HFF-Myc (cell line): ENCODE measurements at regions not wholly inside any gene's neighbourhood (a gene's known extent, or its start where the extent isn't known, plus 50 kb on each side); places are given as distances from the start of the nearest gene placed in this dataset.

Experiments used
- DNase-seq: peaks from one replicate; pipeline ENCODE4 v3.0.0-alpha.2; 2011; ENCODE audit warnings: low read depth; ENCODE audit errors: extremely low read depth
- H3K4me3 ChIP-seq: replicated peaks from 2 replicates; pipeline ENCODE4 v1.5.1; 2011; ENCODE audit warnings: low read depth, mild to moderate bottlenecking, control low read depth, low read length
- TF ChIP-seq, protein P1 (sequence below): IDR thresholded peaks from 2 replicates; pipeline ENCODE4 v1.5.1; 2012; ENCODE audit warnings: mild to moderate bottlenecking, low read depth, low read length, control low read depth; ENCODE audit errors: missing control alignments

DNA sequence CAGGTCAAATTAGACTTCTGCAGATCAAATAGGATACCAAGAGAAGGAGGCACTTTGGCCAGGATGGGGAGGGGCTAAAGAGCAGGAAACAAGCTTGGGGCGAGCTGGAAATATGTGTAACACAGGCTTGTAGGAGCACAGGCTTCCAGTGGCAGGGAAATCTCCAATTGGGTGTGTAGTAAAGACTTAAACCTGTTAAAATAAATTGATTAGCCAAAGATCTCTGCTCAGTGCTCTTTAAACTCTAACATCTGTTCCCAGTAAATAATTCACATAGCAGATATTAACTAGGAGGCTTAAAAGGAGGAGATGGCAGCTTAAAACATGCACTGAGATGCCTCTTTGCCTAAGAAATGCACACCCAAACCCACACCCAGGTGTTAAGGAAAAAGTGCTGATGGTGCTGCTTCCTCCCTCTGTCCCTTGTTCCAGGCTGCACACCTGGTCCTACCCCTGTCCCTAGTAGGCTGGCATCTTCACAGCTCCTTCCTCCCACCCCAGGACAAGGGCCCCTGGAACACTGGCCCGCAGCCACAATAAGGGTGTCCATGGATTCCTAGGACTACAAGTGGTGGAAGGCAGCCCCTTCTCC lies 93.5 kb upstream of the MLN start:
- TF ChIP-seq, protein P1, sequence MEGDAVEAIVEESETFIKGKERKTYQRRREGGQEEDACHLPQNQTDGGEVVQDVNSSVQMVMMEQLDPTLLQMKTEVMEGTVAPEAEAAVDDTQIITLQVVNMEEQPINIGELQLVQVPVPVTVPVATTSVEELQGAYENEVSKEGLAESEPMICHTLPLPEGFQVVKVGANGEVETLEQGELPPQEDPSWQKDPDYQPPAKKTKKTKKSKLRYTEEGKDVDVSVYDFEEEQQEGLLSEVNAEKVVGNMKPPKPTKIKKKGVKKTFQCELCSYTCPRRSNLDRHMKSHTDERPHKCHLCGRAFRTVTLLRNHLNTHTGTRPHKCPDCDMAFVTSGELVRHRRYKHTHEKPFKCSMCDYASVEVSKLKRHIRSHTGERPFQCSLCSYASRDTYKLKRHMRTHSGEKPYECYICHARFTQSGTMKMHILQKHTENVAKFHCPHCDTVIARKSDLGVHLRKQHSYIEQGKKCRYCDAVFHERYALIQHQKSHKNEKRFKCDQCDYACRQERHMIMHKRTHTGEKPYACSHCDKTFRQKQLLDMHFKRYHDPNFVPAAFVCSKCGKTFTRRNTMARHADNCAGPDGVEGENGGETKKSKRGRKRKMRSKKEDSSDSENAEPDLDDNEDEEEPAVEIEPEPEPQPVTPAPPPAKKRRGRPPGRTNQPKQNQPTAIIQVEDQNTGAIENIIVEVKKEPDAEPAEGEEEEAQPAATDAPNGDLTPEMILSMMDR = no peak
- no peak overlapping the region for H3K4me3 ChIP-seq
- DNase-seq = no peak

DNA sequence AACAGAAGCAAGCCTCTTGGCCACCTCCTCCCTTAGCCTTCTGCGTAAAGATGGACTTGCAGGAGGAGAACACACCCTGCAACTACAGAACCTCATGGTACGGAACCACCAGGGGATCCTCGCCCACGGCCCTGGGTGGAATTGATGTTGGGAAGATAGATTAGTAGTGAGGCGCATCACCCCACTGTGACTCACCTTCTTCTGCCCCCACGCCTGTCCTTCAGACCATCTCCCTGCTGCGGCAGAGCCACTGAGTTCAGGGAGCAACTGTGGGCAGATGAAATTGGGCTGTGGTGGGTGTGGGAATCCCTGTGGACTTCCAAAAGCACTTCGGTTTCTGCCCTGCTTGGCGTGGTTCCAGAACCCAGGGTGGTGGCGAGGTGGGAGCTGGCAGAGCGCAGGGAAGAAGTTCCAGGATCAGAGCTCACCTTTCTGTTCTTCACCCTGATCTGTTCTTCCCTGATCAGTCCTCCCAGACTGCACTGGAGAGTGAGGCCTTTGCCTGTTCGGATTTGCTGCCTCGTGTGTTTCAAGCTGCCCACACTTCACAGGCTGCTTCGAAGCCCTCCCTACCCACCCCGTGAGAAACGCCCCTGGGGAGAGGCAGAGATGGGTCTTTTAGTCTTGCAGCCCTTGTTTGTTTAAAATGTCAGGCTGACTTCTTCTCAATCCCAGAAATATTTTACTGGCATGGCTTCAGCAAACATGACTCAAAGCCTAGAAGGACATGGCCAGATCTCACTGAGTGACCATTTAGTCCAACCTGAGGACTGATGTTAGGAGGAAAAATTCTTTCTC lies 92.8 kb upstream of the MLN start:
- TF ChIP-seq, protein P1 = no peak
- no peak for DNase-seq
- no peak overlapping the region for H3K4me3 ChIP-seq

DNA sequence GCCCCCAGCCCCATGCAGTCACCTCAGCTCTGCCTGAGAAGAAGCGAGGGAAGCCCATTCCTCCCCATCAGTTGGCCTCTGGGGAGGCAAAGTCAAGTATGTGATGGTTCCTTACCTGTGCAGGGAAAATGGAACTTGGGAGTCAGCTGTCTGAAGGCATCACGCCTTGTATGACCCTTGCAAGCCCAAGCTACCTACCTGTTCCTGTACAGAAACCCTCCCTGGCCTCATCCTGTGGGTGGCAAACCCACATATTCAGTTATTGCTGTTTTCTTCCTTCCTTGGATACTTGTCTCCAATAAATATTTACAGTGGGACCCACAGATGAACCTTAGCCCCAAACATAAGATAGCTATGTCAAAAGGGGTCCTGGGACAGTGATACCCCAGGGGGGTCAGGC lies 92.2 kb upstream of the MLN start:
- H3K4me3 ChIP-seq = no peak overlapping the region
- no peak for DNase-seq
- TF ChIP-seq, protein P1 = no peak

DNA sequence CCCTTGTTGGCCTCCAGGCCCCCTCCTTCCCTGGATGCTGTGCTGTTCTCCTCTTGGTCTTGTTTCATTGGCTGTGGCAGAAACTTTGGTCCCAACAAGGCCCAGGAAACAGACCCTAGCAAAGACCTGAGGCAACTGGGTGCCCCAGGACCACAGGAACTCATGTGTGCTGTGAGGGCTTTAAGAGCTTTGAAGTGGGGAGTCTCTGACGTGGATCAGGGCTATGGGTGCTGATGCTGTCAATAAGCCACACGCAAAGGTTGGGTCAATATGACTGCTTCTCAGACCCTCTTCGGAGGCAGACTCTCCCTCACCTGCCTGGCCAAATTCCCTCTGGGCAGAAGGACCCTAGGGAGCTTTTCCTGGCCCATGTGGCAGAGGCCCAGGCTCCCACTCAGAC lies 91.5 kb upstream of the MLN start:
- no peak overlapping the region for H3K4me3 ChIP-seq
- TF ChIP-seq, protein P1 = no peak
- no peak for DNase-seq

DNA sequence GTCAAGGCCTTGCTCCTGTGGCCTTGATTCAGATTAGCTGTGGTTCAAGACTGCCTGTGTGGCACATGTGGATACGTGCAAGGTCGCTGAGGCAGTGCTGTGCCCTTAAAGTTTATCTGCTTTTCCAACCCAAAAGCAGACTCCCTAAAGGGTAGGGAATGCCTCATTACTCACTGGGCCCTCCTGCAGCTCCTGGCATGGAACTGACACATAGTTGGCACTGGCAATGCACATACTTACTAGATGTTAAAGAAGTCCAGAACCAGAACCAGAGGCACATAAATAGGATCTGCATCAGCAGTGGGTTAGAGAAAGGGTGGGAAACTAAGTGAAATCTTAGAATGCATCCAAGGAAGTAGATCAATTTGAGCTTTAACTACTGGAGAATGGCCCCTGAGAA lies 90.6 kb upstream of the MLN start:
- H3K4me3 ChIP-seq = no peak overlapping the region
- DNase-seq = no peak
- TF ChIP-seq, protein P1 = no peak

DNA sequence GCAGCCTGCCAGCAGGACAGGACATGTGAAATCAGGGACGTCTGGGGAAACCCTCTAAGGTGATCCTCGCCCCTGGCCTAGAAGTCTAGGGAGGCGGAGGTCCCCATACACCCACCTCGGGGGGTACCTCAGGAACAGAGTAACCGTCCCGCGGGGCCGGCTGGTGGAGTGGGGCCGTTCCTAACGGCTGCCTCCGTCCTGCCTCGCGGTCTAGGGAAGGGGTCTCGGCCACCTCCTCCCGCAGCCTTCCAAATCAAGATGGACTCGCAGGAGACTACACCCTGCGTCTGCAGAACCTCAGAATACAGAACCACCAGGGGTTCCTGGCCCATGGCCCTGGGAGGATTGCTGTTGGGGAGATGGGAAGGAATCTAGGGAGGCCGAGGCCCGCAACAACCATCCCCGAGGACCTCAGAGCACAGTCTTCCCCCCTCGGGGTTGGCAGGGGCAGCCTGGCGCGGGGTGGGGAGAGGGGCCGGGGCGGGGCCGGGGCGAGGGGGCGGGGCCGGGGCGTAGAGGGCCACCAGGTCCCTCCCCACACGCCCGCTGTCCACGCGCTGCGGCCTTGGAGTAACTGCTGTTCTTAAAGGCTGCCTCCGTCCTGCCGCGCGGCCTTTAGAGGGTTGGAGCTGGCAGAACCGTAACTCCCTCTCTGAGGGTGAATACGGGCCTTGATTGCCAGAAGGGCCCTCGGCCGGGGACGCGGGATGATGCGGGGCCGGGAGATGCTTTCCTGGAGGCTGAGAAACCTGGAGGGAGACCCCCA lies 89.0 kb upstream of the MLN start:
- no peak overlapping the region for H3K4me3 ChIP-seq
- DNase-seq = no peak
- TF ChIP-seq, protein P1 = no peak
